AG09319 (cell line): ENCODE measurements at regions not wholly inside any gene's neighbourhood (a gene's known extent, or its start where the extent isn't known, plus 50 kb on each side); places are given as distances from the start of the nearest gene placed in this dataset.

Experiments used
- DNase-seq: peaks from one replicate; pipeline ENCODE4 v3.0.0-alpha.2; 2010; ENCODE audit warnings: low read depth; ENCODE audit errors: extremely low read depth
- TF ChIP-seq, protein P1 (sequence below): IDR thresholded peaks from 2 replicates; pipeline ENCODE4 v1.5.1; 2011; ENCODE audit warnings: low read depth, mild to moderate bottlenecking, inconsistent platforms, low read length, moderate library complexity

DNA sequence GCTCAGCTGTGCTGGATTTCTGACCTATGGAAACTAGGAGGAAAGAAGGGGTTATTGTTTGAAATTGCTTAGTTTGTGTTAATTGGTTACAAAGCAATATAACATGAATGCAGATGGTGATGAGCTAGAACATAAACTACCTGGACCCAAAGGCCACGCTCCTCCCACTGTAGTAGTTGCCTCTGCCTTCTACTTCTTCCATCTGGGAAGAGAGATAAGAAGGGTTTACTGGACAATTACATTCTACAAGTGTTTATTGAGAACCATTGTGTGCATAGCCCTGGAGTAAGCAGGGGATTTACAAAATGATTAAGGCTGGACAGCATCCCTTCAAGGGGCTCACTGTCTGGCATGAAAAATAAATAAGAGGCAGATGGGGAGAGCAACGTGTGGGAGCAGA lies 355.3 kb upstream of the TRPC7 start:
- no peak for DNase-seq
- TF ChIP-seq, protein P1, sequence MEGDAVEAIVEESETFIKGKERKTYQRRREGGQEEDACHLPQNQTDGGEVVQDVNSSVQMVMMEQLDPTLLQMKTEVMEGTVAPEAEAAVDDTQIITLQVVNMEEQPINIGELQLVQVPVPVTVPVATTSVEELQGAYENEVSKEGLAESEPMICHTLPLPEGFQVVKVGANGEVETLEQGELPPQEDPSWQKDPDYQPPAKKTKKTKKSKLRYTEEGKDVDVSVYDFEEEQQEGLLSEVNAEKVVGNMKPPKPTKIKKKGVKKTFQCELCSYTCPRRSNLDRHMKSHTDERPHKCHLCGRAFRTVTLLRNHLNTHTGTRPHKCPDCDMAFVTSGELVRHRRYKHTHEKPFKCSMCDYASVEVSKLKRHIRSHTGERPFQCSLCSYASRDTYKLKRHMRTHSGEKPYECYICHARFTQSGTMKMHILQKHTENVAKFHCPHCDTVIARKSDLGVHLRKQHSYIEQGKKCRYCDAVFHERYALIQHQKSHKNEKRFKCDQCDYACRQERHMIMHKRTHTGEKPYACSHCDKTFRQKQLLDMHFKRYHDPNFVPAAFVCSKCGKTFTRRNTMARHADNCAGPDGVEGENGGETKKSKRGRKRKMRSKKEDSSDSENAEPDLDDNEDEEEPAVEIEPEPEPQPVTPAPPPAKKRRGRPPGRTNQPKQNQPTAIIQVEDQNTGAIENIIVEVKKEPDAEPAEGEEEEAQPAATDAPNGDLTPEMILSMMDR, result no peak

DNA sequence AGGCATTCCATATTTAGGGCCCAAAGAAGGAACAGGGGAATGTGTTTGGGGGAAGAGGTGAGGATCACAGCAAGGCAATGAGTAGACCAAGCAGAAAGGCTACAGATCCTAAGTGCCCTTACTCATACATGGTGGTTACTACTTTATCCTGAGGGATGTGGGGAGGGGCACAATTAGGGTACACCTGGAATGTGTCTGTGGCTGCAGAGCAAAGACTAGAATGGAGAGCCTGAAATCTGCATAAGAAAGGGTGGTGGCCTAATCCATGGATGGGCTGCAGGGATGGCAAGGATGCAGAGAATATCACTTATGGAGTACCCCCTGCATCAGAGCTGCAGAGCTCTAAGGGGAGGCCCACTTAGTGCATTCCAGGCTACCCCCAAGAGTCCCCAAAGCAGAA lies 352.6 kb upstream of the TRPC7 start:
- DNase-seq, result no peak
- TF ChIP-seq, protein P1, result no peak

DNA sequence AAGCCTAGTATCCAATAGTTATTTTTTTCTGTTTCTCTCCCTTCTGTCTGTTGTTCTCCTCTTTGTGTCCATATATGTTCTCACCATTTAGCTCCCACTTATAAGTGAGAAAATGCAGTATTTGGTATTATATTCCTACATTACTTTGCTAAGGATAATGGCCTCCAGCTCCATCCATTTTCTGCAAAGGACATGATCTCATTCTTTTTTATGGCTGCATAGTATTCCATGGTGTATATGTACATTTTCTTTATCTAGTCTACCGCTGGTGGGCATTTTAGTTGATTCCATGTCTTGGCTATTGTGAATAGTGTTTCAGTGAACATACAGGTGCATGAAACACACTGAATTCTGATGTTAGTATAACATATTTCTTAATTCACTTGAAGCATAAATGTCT lies 348.9 kb upstream of the TRPC7 start:
- TF ChIP-seq, protein P1, result no peak
- DNase-seq, result no peak

DNA sequence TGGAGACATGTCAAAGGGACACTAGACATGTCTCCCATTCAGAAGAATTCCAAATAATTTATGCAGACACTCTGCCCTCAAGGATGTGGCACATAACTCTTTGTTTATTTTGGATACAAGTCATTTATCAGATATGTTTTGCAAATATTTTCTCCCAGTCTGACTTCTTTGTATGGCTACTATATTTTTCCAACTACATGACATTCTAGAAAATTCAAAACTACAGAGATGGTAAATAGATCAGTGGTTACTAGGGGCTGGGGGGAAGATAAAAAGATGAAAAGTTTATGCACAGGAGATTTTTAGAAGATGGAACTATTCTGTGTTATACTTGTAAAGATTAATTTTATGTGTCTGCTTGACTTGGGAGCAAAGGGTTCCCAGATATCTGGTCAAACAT lies 347.3 kb upstream of the TRPC7 start:
- TF ChIP-seq, protein P1, result no peak

DNA sequence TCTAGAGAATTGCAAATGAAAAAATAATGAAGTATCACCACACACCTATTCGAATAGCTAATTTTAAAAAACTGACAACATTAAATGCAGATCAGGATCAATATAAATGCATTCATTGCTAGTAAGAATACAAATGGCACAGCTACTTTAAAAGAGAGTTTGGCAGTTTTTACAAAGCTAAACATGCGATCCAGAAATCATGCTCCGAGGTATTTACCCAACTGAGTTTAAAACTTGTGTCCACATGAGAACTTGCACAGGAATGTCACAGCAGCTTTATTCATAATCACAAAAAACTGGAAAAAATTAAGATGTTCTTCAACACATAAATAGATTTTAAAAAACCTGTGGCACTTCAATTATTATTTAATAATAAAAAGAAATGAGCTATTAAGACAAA lies 345.5 kb upstream of the TRPC7 start:
- no peak for DNase-seq
- TF ChIP-seq, protein P1, result no peak

More for the DNA sequence above, 347.3 kb upstream of the TRPC7 start:
- DNase-seq, result no peak

DNA sequence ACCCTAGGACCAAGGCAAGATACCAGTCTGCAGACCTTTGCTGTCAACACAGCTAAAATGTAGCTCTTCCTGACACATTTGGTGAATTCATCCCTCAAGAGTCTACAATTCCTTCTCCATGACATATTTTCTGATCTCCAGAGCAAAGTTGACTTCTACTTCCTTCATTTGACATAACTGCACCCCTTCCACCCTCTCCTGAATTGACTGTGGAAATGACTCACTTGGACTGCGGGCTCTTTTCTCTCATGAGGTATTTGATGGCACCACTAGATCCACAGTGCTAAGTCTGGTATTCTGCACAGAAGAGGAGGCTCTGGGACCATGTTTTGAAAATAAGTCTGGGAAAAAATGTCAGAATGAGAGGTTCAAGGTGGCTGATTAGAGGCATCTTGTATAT lies 338.4 kb upstream of the TRPC7 start:
- no peak for DNase-seq
- TF ChIP-seq, protein P1, result no peak

DNA sequence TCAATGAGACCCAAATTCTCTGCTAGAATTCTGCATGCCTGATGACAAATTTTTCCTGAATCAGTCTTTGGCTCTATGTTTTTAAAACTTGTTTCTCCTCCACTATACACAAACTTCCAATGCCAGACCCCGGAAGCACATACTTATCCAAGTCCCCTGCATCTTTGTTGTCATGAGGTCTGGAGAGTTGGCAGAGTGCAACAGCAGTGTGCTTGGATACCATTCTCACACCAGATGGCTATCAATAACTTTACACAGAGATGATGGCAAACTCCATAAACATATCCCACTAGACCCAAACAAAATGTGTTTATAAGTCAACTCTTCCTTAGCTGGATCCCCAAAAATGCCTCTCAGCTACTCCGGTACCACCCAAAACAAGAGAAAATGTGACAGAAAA lies 337.7 kb upstream of the TRPC7 start:
- TF ChIP-seq, protein P1, result no peak
- no peak for DNase-seq
